ENCODE measurements at regions not wholly inside any gene's neighbourhood (a gene's known extent, or its start where the extent isn't known, plus 50 kb on each side); places are given as distances from the start of the nearest gene placed in this dataset.

- H2AFZ ChIP-seq (ENCODE audit: low read depth, low read length) = no peak overlapping the region
- H3K79me2 ChIP-seq (ENCODE audit: control insufficient read depth, insufficient read depth, low read length) = no peaks in the 10 kb centered on the region
- FAIRE-seq (no peak), DNase-seq (ENCODE audit: low read depth, low spot score) (no peak)
- no peaks in the 10 kb centered on the region for H3K9me1 ChIP-seq (replicated peaks; ENCODE audit: control insufficient read depth, extremely low read depth, insufficient read depth, low read length)
- H3K9ac ChIP-seq (replicated peaks; ENCODE audit: extremely low read depth, insufficient read depth, low read length) = no peak overlapping the region
- ChIA-PET CTCF (interaction anchor here (0.7 to 2.0 kb wide), 2 partner anchors 9 to 11 kb away, joined by 3 to 5 read pairs; no protein-coding TSS in a partner anchor), POLR2A (no interaction called here)
- H3K27me3 ChIP-seq (ENCODE audit: control insufficient read depth in 2 of 2, insufficient read depth in 2 of 2, low read length in 2 of 2) = peaks cover 0 to 3% of the 10 kb centered on the region in 2 experiments
- no TSS peak for BruUV-seq (replicated peaks)
- intact Hi-C loops (cut with micrococcal nuclease) = no loop called here
- no peak overlapping the region for H3K4me3 ChIP-seq (replicated peaks in 1 of 3; ENCODE audit: insufficient read depth in 1 of 3, low read depth in 1 of 3, low read length in 3 of 3)
- H3K36me3 ChIP-seq (ENCODE audit: control insufficient read depth in 2 of 2, extremely low read depth in 1 of 2, insufficient read depth in 2 of 2, low read length in 2 of 2) = no peaks in the 10 kb centered on the region
- dilution Hi-C loops (cut with MboI; ENCODE audit: extremely low pct_ligation_motif_present, low sequenced_read_pairs) = no loop called here
- TF ChIP-seq EZH2 (IDR thresholded peaks at IDR 0.05; ENCODE audit: borderline replicate concordance, low read depth, low read length, severe bottlenecking) = no peak
- no peaks in the 10 kb centered on the region for H4K20me1 ChIP-seq (replicated peaks; ENCODE audit: control insufficient read depth, extremely low read depth, insufficient read depth, low read length)
- H3K4me2 ChIP-seq (ENCODE audit: insufficient read depth, low read length) = no peak overlapping the region
- no peak overlapping the region for H3K27ac ChIP-seq (ENCODE audit: insufficient read depth, low read depth, low read length)
- no peaks in the 10 kb centered on the region for H3K4me1 ChIP-seq (ENCODE audit: control insufficient read depth, extremely low read depth, insufficient read depth, low read length)
- H3K9me3 ChIP-seq (replicated peaks; ENCODE audit: control insufficient read depth, insufficient read depth, low read length) = no peaks in the 10 kb centered on the region
Measured at GRCh38 chr9:96169901-96170300, 132.1 kb downstream of the HSD17B3 start.

GRCh38 chr9:96169484-96169883 lies 132.5 kb downstream of the HSD17B3 start:
- Histone ChIP-seq H3K4me2 (ENCODE audit: insufficient read depth, low read length) (no peak overlapping the region), H3K4me1 (ENCODE audit: control insufficient read depth, extremely low read depth, insufficient read depth, low read length) (no peaks in the 10 kb centered on the region), H3K27me3 (ENCODE audit: control insufficient read depth in 2 of 2, insufficient read depth in 2 of 2, low read length in 2 of 2) (peaks cover 2 to 3% of the 10 kb centered on the region in 2 experiments), H3K27ac (ENCODE audit: insufficient read depth, low read depth, low read length) (no peak overlapping the region), H3K79me2 (ENCODE audit: control insufficient read depth, insufficient read depth, low read length) (no peaks in the 10 kb centered on the region), H3K36me3 (ENCODE audit: control insufficient read depth in 2 of 2, extremely low read depth in 1 of 2, insufficient read depth in 2 of 2, low read length in 2 of 2) (no peaks in the 10 kb centered on the region), H3K9me3 (replicated peaks; ENCODE audit: control insufficient read depth, insufficient read depth, low read length) (no peaks in the 10 kb centered on the region), H3K9ac (replicated peaks; ENCODE audit: extremely low read depth, insufficient read depth, low read length) (no peak overlapping the region), H3K4me3 (replicated peaks in 1 of 3; ENCODE audit: insufficient read depth in 1 of 3, low read depth in 1 of 3, low read length in 3 of 3) (no peak overlapping the region), H4K20me1 (replicated peaks; ENCODE audit: control insufficient read depth, extremely low read depth, insufficient read depth, low read length) (no peaks in the 10 kb centered on the region), H2AFZ (ENCODE audit: low read depth, low read length) (no peak overlapping the region), H3K9me1 (replicated peaks; ENCODE audit: control insufficient read depth, extremely low read depth, insufficient read depth, low read length) (no peaks in the 10 kb centered on the region)
- DNase-seq (ENCODE audit: low read depth, low spot score) (no peak), FAIRE-seq (no peak)
- TF ChIP-seq MAX (IDR thresholded peaks at IDR 0.05; ENCODE audit: insufficient read depth, insufficient read length) (no peak), JUN (IDR thresholded peaks at IDR 0.05; ENCODE audit: borderline replicate concordance, insufficient read depth, insufficient read length, low read depth) (no peak)
- ChIA-PET CTCF (interaction anchor here (0.7 to 2.0 kb wide), 2 partner anchors 8 to 11 kb away, joined by 3 to 5 read pairs; no protein-coding TSS in a partner anchor), POLR2A (no interaction called here)
- intact Hi-C loops (cut with micrococcal nuclease) = no loop called here
- no TSS peak for BruUV-seq (replicated peaks)
- dilution Hi-C loops (cut with MboI; ENCODE audit: extremely low pct_ligation_motif_present, low sequenced_read_pairs) = no loop called here

Measured in endothelial cell of umbilical vein (primary cell).